ENCODE measurements at regions not wholly inside any gene's neighbourhood (a gene's known extent, or its start where the extent isn't known, plus 50 kb on each side); places are given as distances from the start of the nearest gene placed in this dataset.

DNA sequence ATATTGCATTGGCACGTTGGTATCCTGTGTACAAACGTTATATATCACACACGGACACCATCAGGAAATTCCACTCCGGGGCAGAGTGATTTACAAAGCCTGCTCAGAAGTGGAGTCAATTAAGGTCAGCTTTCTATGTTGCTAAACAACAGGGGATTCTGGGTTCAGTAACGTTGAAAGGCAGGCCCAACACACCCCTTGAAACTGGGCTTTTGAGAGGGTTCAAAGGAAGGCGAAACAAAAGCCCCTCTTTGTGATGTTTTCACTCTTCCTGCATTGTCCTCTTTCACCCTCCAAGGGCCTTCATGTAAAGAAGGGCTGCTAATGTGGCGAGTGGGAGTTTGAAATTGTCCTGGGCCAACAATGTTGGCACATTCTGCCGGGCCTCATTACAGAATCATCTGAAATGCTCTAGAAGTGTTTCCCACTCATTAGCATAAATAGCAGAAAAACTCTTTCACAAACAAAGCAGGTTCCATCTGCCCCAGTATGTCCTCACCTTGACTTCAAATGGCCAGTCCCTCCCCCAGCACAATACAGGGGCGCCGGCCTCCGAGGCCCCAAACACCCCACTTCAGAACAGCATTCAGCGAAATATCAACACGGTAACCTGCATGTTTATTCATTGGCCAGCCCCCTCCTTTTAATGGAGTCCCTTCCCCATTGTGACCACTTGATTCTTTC, 76.4 kb downstream of the HES1 start:
- TF ChIP-seq CTCF (IDR thresholded peaks at IDR 0.05): no peak
- Mint-ChIP-seq H3K4me3 (no peak overlapping the region), H3K4me1 (ENCODE audit: low read depth) (no peaks in the 10 kb centered on the region), H3K27me3 (ENCODE audit: insufficient read depth) (peaks cover 39% of the 10 kb centered on the region), H3K27ac (no peak overlapping the region), H3K36me3 (ENCODE audit: low read depth) (no peaks in the 10 kb centered on the region), H3K9me3 (no peaks in the 10 kb centered on the region)
- DNase-seq: no peak

DNA sequence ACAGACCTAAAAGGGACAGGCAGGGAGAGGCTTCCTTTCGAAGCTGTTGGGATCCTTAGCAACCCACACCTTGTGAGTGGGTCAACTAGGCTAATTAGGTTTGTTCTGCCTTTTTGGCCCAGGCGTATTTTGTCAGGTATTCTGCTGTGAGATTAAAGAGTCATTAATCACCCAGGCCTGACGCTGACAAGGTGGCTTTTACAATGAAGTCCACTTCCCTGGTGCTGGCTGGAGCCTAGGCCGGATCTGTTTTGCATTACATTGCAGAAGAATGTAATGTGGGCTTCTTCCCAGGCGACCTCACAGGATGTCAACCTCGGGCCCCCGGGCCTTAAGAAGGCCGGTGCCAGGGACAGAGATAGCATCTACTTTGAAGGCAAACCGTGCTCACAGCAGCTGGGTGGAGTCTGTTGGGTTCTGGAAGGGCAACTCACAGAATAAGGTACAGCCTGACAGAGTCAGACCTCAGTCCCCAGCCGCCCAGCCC, 76.9 kb downstream of the HES1 start:
- H3K36me3 Mint-ChIP-seq (ENCODE audit: low read depth): no peaks in the 10 kb centered on the region
- peaks cover 39% of the 10 kb centered on the region for H3K27me3 Mint-ChIP-seq (ENCODE audit: insufficient read depth)
- no peak overlapping the region for H3K4me3 Mint-ChIP-seq
- no peak overlapping the region for H3K27ac Mint-ChIP-seq
- no peaks in the 10 kb centered on the region for H3K9me3 Mint-ChIP-seq
- no peaks in the 10 kb centered on the region for H3K4me1 Mint-ChIP-seq (ENCODE audit: low read depth)
- TF ChIP-seq CTCF (IDR thresholded peaks at IDR 0.05): no peak
- DNase-seq: no peak

DNA sequence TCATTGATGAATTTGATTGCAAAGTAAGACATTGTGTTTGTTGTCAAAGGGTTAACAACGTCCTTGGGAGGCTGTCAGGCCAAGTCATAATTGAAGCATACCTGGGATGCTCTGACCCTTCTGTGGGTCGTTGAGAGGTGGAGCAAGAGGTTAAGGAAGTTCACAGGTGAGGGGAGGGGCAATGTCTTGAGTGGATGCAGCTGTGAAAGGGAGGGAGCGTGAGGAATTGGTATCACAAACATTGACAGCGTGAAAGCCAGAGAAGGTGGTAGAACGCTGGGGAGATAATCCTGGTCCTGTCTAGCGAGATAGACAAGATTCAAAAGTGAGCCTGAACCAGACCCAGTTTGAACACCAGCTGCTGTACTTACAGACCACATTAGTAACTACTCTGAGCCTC, 79.4 kb downstream of the HES1 start:
- Mint-ChIP-seq H3K4me1 (ENCODE audit: low read depth) (peaks cover 8% of the 10 kb centered on the region), H3K27me3 (ENCODE audit: insufficient read depth) (peaks cover 35% of the 10 kb centered on the region)
- TF ChIP-seq CTCF (IDR thresholded peaks at IDR 0.05): no peak

DNA sequence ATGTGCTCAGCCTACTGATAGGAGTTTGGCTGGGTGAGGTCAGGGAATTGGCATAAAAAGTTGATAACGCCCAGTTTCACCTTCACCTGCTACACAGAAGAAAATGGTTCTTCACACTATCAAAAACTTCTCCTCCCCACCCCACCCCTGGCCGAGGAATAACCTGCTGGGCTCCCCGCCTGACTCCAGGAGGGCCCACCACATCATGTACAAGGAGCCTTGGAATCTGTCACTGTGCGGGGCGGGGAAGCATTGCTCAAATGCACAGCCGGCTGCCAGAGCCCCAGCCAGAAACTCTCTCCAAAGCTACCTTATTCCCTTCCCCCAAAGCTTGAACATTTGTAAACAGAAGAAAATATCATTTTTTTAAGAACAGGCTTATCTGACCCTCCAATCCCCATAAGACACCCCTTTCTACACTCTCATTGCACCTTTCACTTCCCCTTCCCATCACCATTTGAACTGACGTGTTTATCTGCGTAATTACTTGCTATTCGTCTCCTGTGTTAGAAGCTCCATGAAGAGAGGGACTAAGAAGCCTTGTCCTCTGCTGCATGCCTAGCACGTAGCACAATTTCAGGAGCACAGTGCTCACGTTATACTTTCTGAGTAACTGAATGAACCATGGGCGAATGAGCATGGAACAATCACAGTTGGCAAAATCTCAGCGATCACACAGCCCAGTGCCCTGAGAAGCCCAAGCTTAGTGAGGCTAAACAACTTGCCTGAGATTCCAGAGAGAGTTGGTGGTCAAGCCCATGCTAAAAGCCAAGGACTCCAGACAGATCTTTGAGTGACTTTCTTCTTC, 82.9 kb downstream of the HES1 start:
- Mint-ChIP-seq H3K36me3 (ENCODE audit: low read depth) (no peaks in the 10 kb centered on the region), H3K4me1 (ENCODE audit: low read depth) (peaks cover 22% of the 10 kb centered on the region), H3K9me3 (no peaks in the 10 kb centered on the region), H3K27me3 (ENCODE audit: insufficient read depth) (peaks cover 33% of the 10 kb centered on the region), H3K4me3 (no peak overlapping the region), H3K27ac (no peak overlapping the region)
- TF ChIP-seq CTCF (IDR thresholded peaks at IDR 0.05): no peak
- no peak for DNase-seq

More for the DNA sequence above, 79.4 kb downstream of the HES1 start:
- no peak for DNase-seq
- H3K36me3 Mint-ChIP-seq (ENCODE audit: low read depth): no peaks in the 10 kb centered on the region
- no peak overlapping the region for H3K4me3 Mint-ChIP-seq
- H3K27ac Mint-ChIP-seq: no peak overlapping the region
- no peaks in the 10 kb centered on the region for H3K9me3 Mint-ChIP-seq

DNA sequence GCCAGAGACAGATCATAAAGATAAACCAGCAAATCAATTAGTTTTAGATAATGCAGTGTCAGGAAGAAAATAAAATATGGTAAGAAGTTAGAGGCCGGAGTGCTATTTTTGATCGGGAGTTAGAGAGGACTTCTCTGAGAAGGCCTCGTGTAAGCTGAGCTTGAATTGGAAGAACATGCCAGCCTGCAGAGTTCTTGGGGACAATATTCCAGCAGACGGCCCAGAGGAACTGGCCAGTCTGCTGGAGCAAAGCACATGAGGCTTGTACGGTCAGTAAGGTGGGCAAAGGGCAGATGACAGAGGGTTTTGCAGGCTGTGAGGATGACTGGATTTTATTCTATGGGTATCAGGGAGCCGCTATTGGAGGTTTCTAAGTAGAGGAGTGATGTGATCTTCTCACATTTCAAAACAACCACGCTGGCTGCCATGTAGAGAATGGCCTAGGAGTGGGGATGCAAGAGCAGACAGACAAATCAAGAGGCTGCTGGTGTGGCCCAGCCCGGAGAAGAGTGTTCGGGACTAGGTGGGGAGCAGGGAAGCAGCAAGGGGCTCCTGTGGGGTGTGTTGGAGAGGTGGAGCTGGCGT, 84.0 kb downstream of the HES1 start:
- no peaks in the 10 kb centered on the region for H3K36me3 Mint-ChIP-seq (ENCODE audit: low read depth)
- TF ChIP-seq CTCF (IDR thresholded peaks at IDR 0.05): no peak
- H3K4me1 Mint-ChIP-seq (ENCODE audit: low read depth): peaks cover 22% of the 10 kb centered on the region
- H3K27ac Mint-ChIP-seq: no peak overlapping the region
- H3K4me3 Mint-ChIP-seq: no peak overlapping the region
- H3K27me3 Mint-ChIP-seq (ENCODE audit: insufficient read depth): peaks cover 35% of the 10 kb centered on the region
- H3K9me3 Mint-ChIP-seq: no peaks in the 10 kb centered on the region
- no peak for DNase-seq
